Fibroblast of lung (primary cell): ENCODE measurements at regions not wholly inside any gene's neighbourhood (a gene's known extent, or its start where the extent isn't known, plus 50 kb on each side); places are given as distances from the start of the nearest gene placed in this dataset.

Experiments used
- EZH2 ChIP-seq: IDR thresholded peaks from 2 replicates; pipeline ENCODE4 v1.5.1; 2012; ENCODE audit warnings: low read length, control low read depth, mild to moderate bottlenecking; ENCODE audit errors: missing control alignments
- TF ChIP-seq, protein P1 (sequence below), 2 donors: IDR thresholded peaks in 1 of 2; conservative IDR thresholded peaks in 1 of 2; 1 replicate in 1 of 2; 2 replicates in 1 of 2; pipeline ENCODE4 v1.5.1; 2011 to 2012; ENCODE audit warnings: low read length in 2 of 2, control low read depth in 1 of 2, inconsistent platforms in 1 of 2, low read depth in 1 of 2, mild to moderate bottlenecking in 1 of 2

- TF ChIP-seq, protein P1, sequence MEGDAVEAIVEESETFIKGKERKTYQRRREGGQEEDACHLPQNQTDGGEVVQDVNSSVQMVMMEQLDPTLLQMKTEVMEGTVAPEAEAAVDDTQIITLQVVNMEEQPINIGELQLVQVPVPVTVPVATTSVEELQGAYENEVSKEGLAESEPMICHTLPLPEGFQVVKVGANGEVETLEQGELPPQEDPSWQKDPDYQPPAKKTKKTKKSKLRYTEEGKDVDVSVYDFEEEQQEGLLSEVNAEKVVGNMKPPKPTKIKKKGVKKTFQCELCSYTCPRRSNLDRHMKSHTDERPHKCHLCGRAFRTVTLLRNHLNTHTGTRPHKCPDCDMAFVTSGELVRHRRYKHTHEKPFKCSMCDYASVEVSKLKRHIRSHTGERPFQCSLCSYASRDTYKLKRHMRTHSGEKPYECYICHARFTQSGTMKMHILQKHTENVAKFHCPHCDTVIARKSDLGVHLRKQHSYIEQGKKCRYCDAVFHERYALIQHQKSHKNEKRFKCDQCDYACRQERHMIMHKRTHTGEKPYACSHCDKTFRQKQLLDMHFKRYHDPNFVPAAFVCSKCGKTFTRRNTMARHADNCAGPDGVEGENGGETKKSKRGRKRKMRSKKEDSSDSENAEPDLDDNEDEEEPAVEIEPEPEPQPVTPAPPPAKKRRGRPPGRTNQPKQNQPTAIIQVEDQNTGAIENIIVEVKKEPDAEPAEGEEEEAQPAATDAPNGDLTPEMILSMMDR (conservative IDR thresholded peaks at IDR 0.05 in 1 of 2, IDR thresholded peaks at IDR 0.05 in 1 of 2; ENCODE audit: low read depth in 1 of 2, low read length in 2 of 2): no peak
- TF ChIP-seq EZH2: no peak
Observed at GRCh38 chr17:14557480-14557879, 256.6 kb downstream of the HS3ST3B1 start.
